Gastrocnemius medialis (tissue), 4 donors: ENCODE measurements at regions not wholly inside any gene's neighbourhood (a gene's known extent, or its start where the extent isn't known, plus 50 kb on each side); places are given as distances from the start of the nearest gene placed in this dataset.

Experiments used
- ATAC-seq, 2 donors: fragments of 150-250 bp; one replicate each; pipeline ENCODE4 v1.9.1; 2016
- DNase-seq, 2 donors: peaks; one replicate each; pipeline ENCODE4 v3.0.0-alpha.2; 2019
- H3K27ac ChIP-seq, 4 donors: fragments of 200-600 bp; sonication (generic); 1 replicate in 1 of 4; 2 replicates in 3 of 4; pipeline ENCODE4 v1.5.1; 2016 to 2018; ENCODE audit warnings: mild to moderate bottlenecking in 2 of 4, moderate library complexity in 1 of 4
- H3K27me3 ChIP-seq, 3 donors: fragments of 200-600 bp; sonication (generic) in 2 of 3; 1 replicate in 1 of 3; 2 replicates in 2 of 3; pipeline versions ENCODE4 v1.5.1 to v1.6.0; 2016 to 2019; ENCODE audit warnings: mild to moderate bottlenecking in 1 of 3, moderate library complexity in 1 of 3
- H3K36me3 ChIP-seq, 2 donors: fragments of 200-600 bp; sonication (generic) in 1 of 2; one replicate each; pipeline ENCODE4 v1.5.1; 2017 to 2018
- H3K4me1 ChIP-seq, 2 donors: fragments of 200-600 bp; sonication (generic) in 1 of 2; one replicate each; pipeline ENCODE4 v1.5.1; 2016 to 2017; ENCODE audit warnings: mild to moderate bottlenecking in 2 of 2
- H3K4me3 ChIP-seq, 4 donors: fragments of 200-600 bp; sonication (generic) in 3 of 4; 1 replicate in 1 of 4; 2 replicates in 3 of 4; pipeline ENCODE4 v1.5.1; 2016 to 2019; ENCODE audit warnings: mild to moderate bottlenecking in 2 of 4
- H3K9me3 ChIP-seq, 3 donors: fragments of 200-600 bp; sonication (generic) in 2 of 3; 1 replicate in 1 of 3; 2 replicates in 2 of 3; pipeline ENCODE4 v1.5.1; 2016 to 2019
- CTCF ChIP-seq, 5 experiments: fragments of 450-650 bp in 3 of 5; fragments of 200-600 bp in 2 of 5; sonication (generic) in 2 of 5; IDR thresholded peaks in 4 of 5; conservative IDR thresholded peaks in 1 of 5; 1 replicate in 4 of 5; 2 replicates in 1 of 5; pipeline ENCODE4 v1.5.1; 2016 to 2019; ENCODE audit warnings: antibody characterized with exemption in 5 of 5, mild to moderate bottlenecking in 3 of 5, moderate library complexity in 3 of 5
- POLR2A ChIP-seq, 2 donors: fragments of 450-650 bp; IDR thresholded peaks; one replicate each; pipeline ENCODE4 v1.6.1; 2017; ENCODE audit warnings: antibody characterized with exemption in 2 of 2, mild to moderate bottlenecking in 2 of 2, moderate library complexity in 2 of 2
- in situ Hi-C, 4 donors: fragments of 200-750 bp; cut with MboI; loops; one replicate each; pipeline versions ENCODE4 v1.15.0 to v1.8.0; 2017; ENCODE audit warnings: low sequenced_read_pairs in 4 of 4
- intact Hi-C: fragments of 100-400 bp; cut with DNase I; formaldehyde crosslinking; loops from one replicate; pipeline ENCODE4 v1.15.1; 2023; ENCODE audit warnings: low total_unique reads

DNA sequence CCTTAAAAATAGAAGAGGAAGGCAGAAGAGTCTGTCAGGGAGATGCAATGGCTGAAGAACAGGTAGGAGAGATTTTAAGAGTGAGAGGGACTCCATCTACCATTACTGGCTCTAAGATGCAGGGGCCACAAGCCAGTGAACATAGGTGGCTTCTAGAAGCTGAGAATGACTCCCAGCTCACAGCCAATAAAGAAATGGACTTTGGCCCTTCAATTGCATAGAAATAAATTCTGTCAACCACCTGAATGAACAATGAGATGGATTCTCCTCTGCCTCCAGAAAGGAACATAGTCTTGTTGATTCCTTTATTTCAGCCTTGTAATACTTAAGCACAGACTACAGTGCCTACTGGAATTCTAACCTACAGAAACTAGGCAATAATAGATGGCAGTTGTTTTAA, 603.3 kb upstream of the NXPH2 start:
- no peaks in the 10 kb centered on the region for H3K4me1 ChIP-seq
- no peak for ATAC-seq
- no peaks in the 10 kb centered on the region for H3K9me3 ChIP-seq
- no peaks in the 10 kb centered on the region for H3K36me3 ChIP-seq
- in situ Hi-C loops, result no loop called here
- DNase-seq, result no peak
- H3K27me3 ChIP-seq, result no peaks in the 10 kb centered on the region
- intact Hi-C loops, result no loop called here
- no peak for TF ChIP-seq CTCF (IDR thresholded peaks at IDR 0.05 in 4 of 5, conservative IDR thresholded peaks at IDR 0.05 in 1 of 5)
- H3K27ac ChIP-seq, result no peak overlapping the region
- H3K4me3 ChIP-seq, result no peak overlapping the region

DNA sequence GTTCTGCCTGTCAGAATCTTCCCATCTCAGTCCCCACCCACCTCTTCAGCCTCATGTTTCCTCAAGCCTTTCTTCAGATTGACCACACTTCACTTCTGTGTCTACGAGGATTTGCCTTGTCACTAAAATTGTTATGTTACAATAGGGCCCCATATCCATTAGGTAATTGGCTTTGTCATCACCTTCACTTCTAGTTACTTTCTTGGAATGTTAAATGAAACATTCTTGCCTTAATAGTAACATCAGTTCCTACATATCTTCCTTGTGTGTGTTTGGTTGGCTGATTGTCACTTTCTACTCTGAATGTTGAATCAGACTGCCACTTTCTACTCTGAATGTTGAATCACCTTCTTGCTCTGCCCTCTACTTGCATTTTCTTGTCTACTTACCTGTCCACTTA, 599.9 kb upstream of the NXPH2 start:
- no peak overlapping the region for H3K4me3 ChIP-seq
- no peaks in the 10 kb centered on the region for H3K9me3 ChIP-seq
- no peaks in the 10 kb centered on the region for H3K36me3 ChIP-seq
- no peak for ATAC-seq
- no peak for TF ChIP-seq POLR2A (IDR thresholded peaks at IDR 0.05)
- no peak for TF ChIP-seq CTCF (IDR thresholded peaks at IDR 0.05 in 4 of 5, conservative IDR thresholded peaks at IDR 0.05 in 1 of 5)
- intact Hi-C loops, result no loop called here
- DNase-seq, result no peak
- no peaks in the 10 kb centered on the region for H3K4me1 ChIP-seq
- in situ Hi-C loops, result no loop called here
- H3K27ac ChIP-seq, result no peak overlapping the region
- H3K27me3 ChIP-seq, result no peaks in the 10 kb centered on the region

DNA sequence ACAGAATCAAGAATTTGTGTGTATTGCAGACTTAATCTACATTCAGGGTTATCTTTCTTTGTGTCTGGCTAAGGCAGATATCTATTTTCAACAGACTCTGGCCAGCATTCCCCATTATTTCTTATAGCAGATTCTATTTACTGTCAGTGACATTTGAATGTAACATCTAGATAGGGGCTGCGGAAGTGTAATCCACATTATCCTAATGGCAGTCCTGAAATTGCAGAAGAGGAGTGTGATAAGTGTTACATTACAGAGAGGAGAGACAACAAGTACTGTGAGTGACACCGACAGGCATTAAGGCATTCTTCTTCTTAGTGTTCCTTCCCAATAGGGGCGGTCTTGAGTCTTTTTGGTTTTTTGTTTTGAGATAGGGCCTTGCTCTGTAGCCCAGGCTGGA, 598.2 kb upstream of the NXPH2 start:
- Histone ChIP-seq H3K4me1 (no peaks in the 10 kb centered on the region), H3K27me3 (no peaks in the 10 kb centered on the region), H3K4me3 (no peak overlapping the region), H3K36me3 (no peaks in the 10 kb centered on the region), H3K9me3 (no peaks in the 10 kb centered on the region), H3K27ac (no peak overlapping the region)
- in situ Hi-C loops (no loop called here), intact Hi-C loops (no loop called here)
- TF ChIP-seq POLR2A (IDR thresholded peaks at IDR 0.05) (no peak), CTCF (IDR thresholded peaks at IDR 0.05 in 4 of 5, conservative IDR thresholded peaks at IDR 0.05 in 1 of 5) (no peak)
- no peak for DNase-seq
- no peak for ATAC-seq

GRCh38 chr2:139374296-139374850, 594.2 kb upstream of the NXPH2 start:
- intact Hi-C loops (no loop called here), in situ Hi-C loops (no loop called here)
- Histone ChIP-seq H3K27ac (no peak overlapping the region), H3K36me3 (no peaks in the 10 kb centered on the region), H3K4me3 (no peak overlapping the region), H3K9me3 (no peaks in the 10 kb centered on the region), H3K4me1 (no peaks in the 10 kb centered on the region), H3K27me3 (no peaks in the 10 kb centered on the region)
- ATAC-seq, result no peak
- TF ChIP-seq CTCF (IDR thresholded peaks at IDR 0.05 in 4 of 5, conservative IDR thresholded peaks at IDR 0.05 in 1 of 5), result no peak
- no peak for TF ChIP-seq POLR2A (IDR thresholded peaks at IDR 0.05)
- no peak for DNase-seq
